Keratinocyte (primary cell): ENCODE measurements at regions not wholly inside any gene's neighbourhood (a gene's known extent, or its start where the extent isn't known, plus 50 kb on each side); places are given as distances from the start of the nearest gene placed in this dataset.

Source experiments
- DNase-seq: peaks from one replicate; pipeline ENCODE4 v3.0.0-alpha.2; 2011; ENCODE audit warnings: low read depth, missing footprints, low spot score
- FAIRE-seq: peaks from 2 replicates; lab custom pipeline; 2011; peaks lifted over from hg19 to GRCh38; lab: Jason Lieb, UNC
- H2AFZ ChIP-seq: 2 replicates; pipeline ENCODE4 v1.6.0; 2012; ENCODE audit warnings: low read length, control low read depth, inconsistent platforms; ENCODE audit not compliant: control insufficient read depth
- H3K27ac ChIP-seq: 2 replicates; pipeline ENCODE4 v1.5.1; 2011; ENCODE audit warnings: low read length; ENCODE audit not compliant: control insufficient read depth, insufficient read depth
- H3K27me3 ChIP-seq: 3 replicates; pipeline ENCODE4 v1.6.0; 2011; ENCODE audit warnings: low read length; ENCODE audit not compliant: control insufficient read depth, insufficient read depth; ENCODE audit errors: extremely low read depth
- H3K36me3 ChIP-seq, 2 experiments: 2 replicates in 1 of 2; 3 replicates in 1 of 2; pipeline ENCODE4 v1.5.1; 2011; ENCODE audit warnings: low read length in 2 of 2, mild to moderate bottlenecking in 1 of 2; ENCODE audit not compliant: control insufficient read depth in 2 of 2, insufficient read depth in 2 of 2; ENCODE audit errors: extremely low read depth in 1 of 2
- H3K4me1 ChIP-seq: 3 replicates; pipeline ENCODE4 v1.5.1; 2011; ENCODE audit warnings: low read length; ENCODE audit not compliant: control insufficient read depth, insufficient read depth; ENCODE audit errors: extremely low read depth
- H3K4me2 ChIP-seq: 3 replicates; pipeline ENCODE4 v1.6.0; 2011; ENCODE audit warnings: low read depth, low read length; ENCODE audit not compliant: control insufficient read depth, insufficient read depth; ENCODE audit errors: extremely low read depth
- H3K4me3 ChIP-seq, 3 experiments: fragments of 200-600 bp in 1 of 3; sonication (generic) in 1 of 3; 2 replicates in 2 of 3; 3 replicates in 1 of 3; pipeline ENCODE4 v1.5.1; 2011 to 2016; ENCODE audit warnings: low read length in 3 of 3, mild to moderate bottlenecking in 3 of 3, control low read depth in 2 of 3, inconsistent platforms in 1 of 3, low read depth in 1 of 3, mixed read lengths in 1 of 3, mixed run types in 1 of 3, moderate library complexity in 1 of 3; ENCODE audit not compliant: control insufficient read depth in 2 of 3, insufficient read depth in 2 of 3; ENCODE audit errors: extremely low read depth in 1 of 3
- H3K79me2 ChIP-seq: 2 replicates; pipeline ENCODE4 v1.6.0; 2012; ENCODE audit warnings: low read length; ENCODE audit not compliant: control insufficient read depth, insufficient read depth
- H3K9ac ChIP-seq: 3 replicates; pipeline ENCODE4 v1.6.0; 2011; ENCODE audit warnings: low read length; ENCODE audit not compliant: control insufficient read depth, insufficient read depth; ENCODE audit errors: extremely low read depth
- H3K9me1 ChIP-seq: 3 replicates; pipeline ENCODE4 v1.6.0; 2011; ENCODE audit warnings: low read length; ENCODE audit not compliant: control insufficient read depth, insufficient read depth; ENCODE audit errors: extremely low read depth
- H3K9me3 ChIP-seq: 2 replicates; pipeline ENCODE4 v1.5.1; 2012; ENCODE audit warnings: low read depth, low read length; ENCODE audit not compliant: control insufficient read depth
- H4K20me1 ChIP-seq: 3 replicates; pipeline ENCODE4 v1.6.0; 2011; ENCODE audit warnings: low read length; ENCODE audit not compliant: control insufficient read depth, insufficient read depth; ENCODE audit errors: extremely low read depth
- CTCF ChIP-seq, 3 experiments: IDR thresholded peaks in 1 of 3; conservative IDR thresholded peaks in 1 of 3; optimal IDR thresholded peaks in 1 of 3; 2 replicates in 2 of 3; 3 replicates in 1 of 3; pipeline versions ENCODE3 to v1.5.1; 2011; ENCODE audit warnings: low read length in 3 of 3, mild to moderate bottlenecking in 3 of 3, moderate library complexity in 2 of 3, control low read depth in 1 of 3, inconsistent platforms in 1 of 3; ENCODE audit not compliant: insufficient read depth in 2 of 3; ENCODE audit errors: extremely low read depth in 1 of 3
- EZH2 ChIP-seq: IDR thresholded peaks from one replicate; pipeline ENCODE4 v1.6.1; 2012; ENCODE audit warnings: inconsistent platforms, mild to moderate bottlenecking, low read length, moderate library complexity
- dilution Hi-C: fragments of 300-500 bp; cut with MboI; formaldehyde crosslinking; loops from one replicate; pipeline ENCODE4 v1.7.0; 2020; ENCODE audit warnings: low sequenced_read_pairs; ENCODE audit not compliant: extremely low pct_ligation_motif_present

GRCh38 chr1:25123551-25123950 lies 108.8 kb downstream of the SYF2 start:
- no peak overlapping the region for H3K4me3 ChIP-seq
- H3K9me3 ChIP-seq: no peaks in the 10 kb centered on the region
- H3K27ac ChIP-seq: no peak overlapping the region
- H3K36me3 ChIP-seq: no peaks in the 10 kb centered on the region
- dilution Hi-C loops: no loop called here
- TF ChIP-seq CTCF (optimal IDR thresholded peaks at IDR 0.05 in 1 of 3, IDR thresholded peaks at IDR 0.05 in 1 of 3, conservative IDR thresholded peaks at IDR 0.05 in 1 of 3; ENCODE audit: extremely low read depth in 1 of 3, insufficient read depth in 2 of 3, low read length in 3 of 3) (no peak), EZH2 (no peak)
- no peaks in the 10 kb centered on the region for H3K79me2 ChIP-seq
- no peaks in the 10 kb centered on the region for H3K9me1 ChIP-seq
- DNase-seq (no peak), FAIRE-seq (no peak)
- no peaks in the 10 kb centered on the region for H3K4me1 ChIP-seq
- no peak overlapping the region for H3K9ac ChIP-seq
- H4K20me1 ChIP-seq: no peaks in the 10 kb centered on the region
- no peak overlapping the region for H3K4me2 ChIP-seq
- no peak overlapping the region for H2AFZ ChIP-seq
- H3K27me3 ChIP-seq: peaks cover 4% of the 10 kb centered on the region

DNA sequence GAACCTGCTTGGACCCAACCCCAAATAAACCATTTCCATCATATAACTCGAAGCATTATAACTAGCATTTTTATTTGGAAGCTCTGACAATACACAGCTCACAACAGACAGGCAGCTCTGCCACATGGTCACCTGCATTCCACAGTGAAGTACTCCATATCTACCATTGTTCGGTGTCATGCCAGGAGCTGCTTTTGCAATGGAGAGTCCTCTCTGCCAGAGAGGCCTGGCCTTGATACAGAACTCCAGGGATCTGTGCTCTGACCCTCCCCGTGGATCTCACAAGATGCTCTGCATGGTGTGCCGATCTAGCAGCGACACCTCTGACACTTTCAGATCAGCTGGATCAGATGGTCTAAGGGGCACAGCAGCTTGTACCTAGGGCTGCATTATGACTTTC lies 109.6 kb downstream of the SYF2 start:
- no peak for FAIRE-seq

More for the DNA sequence above, 109.6 kb downstream of the SYF2 start:
- H3K4me1 ChIP-seq: no peaks in the 10 kb centered on the region
- H3K4me2 ChIP-seq: no peak overlapping the region
- no peak overlapping the region for H3K4me3 ChIP-seq
- H3K9ac ChIP-seq: no peak overlapping the region
- no peaks in the 10 kb centered on the region for H4K20me1 ChIP-seq
- no peaks in the 10 kb centered on the region for H3K79me2 ChIP-seq
- H3K9me1 ChIP-seq: no peaks in the 10 kb centered on the region
- no peaks in the 10 kb centered on the region for H3K36me3 ChIP-seq
- no peak for DNase-seq
- no peaks in the 10 kb centered on the region for H3K9me3 ChIP-seq
- no peak overlapping the region for H3K27ac ChIP-seq
- TF ChIP-seq CTCF (optimal IDR thresholded peaks at IDR 0.05 in 1 of 3, IDR thresholded peaks at IDR 0.05 in 1 of 3, conservative IDR thresholded peaks at IDR 0.05 in 1 of 3; ENCODE audit: extremely low read depth in 1 of 3, insufficient read depth in 2 of 3, low read length in 3 of 3) (no peak), EZH2 (no peak)
- no peaks in the 10 kb centered on the region for H3K27me3 ChIP-seq
- no peak overlapping the region for H2AFZ ChIP-seq
- dilution Hi-C loops: no loop called here
